ENCODE measurements at regions not wholly inside any gene's neighbourhood (a gene's known extent, or its start where the extent isn't known, plus 50 kb on each side); places are given as distances from the start of the nearest gene placed in this dataset.

GRCh38 chr4:134393592-134393991 lies 192.0 kb upstream of the PABPC4L start:
- no peaks in the 10 kb centered on the region for H3K27me3 ChIP-seq (ENCODE audit: insufficient read depth, low read length, poor library complexity)
- peak; percentile 8 for DNase-seq
- no peak overlapping the region for H3K27ac ChIP-seq (ENCODE audit: low read depth, low read length)
- no peak overlapping the region for H3K4me3 ChIP-seq (ENCODE audit: low read length)
- H3K79me1 ChIP-seq (ENCODE audit: low read length) = no peaks in the 10 kb centered on the region
- H2BK120ac ChIP-seq (ENCODE audit: low read depth, low read length) = no peak overlapping the region
- H3K36me3 ChIP-seq (ENCODE audit: control insufficient read depth, insufficient read depth, low read length) = no peaks in the 10 kb centered on the region
- no peak overlapping the region for H3K18ac ChIP-seq (ENCODE audit: low read length)
- no peak overlapping the region for H3K56ac ChIP-seq (ENCODE audit: low read length)
- H3K4me2 ChIP-seq (ENCODE audit: low read length) = no peak overlapping the region
- H2BK5ac ChIP-seq (ENCODE audit: low read length) = no peak overlapping the region
- H4K8ac ChIP-seq (ENCODE audit: low read depth, low read length) = no peak overlapping the region
- H2BK15ac ChIP-seq (replicated peaks; ENCODE audit: low read depth) = no peak overlapping the region
- H3K4me1 ChIP-seq (ENCODE audit: control insufficient read depth, low read depth, low read length) = no peaks in the 10 kb centered on the region
- H3K4ac ChIP-seq (ENCODE audit: low read depth, low read length) = no peak overlapping the region
- H4K5ac ChIP-seq (ENCODE audit: low read length) = no peak overlapping the region
- no peak overlapping the region for H2AK5ac ChIP-seq (ENCODE audit: low read length)
- no CpG with 5 or more reads among the region's 2 CpGs for WGBS (ENCODE audit: extremely low coverage, insufficient coverage, low lambda C conversion rate)
- no peak overlapping the region for H3K23ac ChIP-seq (ENCODE audit: low read length)
- H3K79me2 ChIP-seq (ENCODE audit: control insufficient read depth, insufficient read depth, low read length) = no peaks in the 10 kb centered on the region
- H3K9ac ChIP-seq (ENCODE audit: low read length) = no peak overlapping the region

GRCh38 chr4:134390319-134390718 lies 188.7 kb upstream of the PABPC4L start:
- Histone ChIP-seq H3K4ac (ENCODE audit: low read depth, low read length) (no peak overlapping the region), H3K79me1 (ENCODE audit: low read length) (no peaks in the 10 kb centered on the region), H2BK15ac (replicated peaks; ENCODE audit: low read depth) (no peak overlapping the region), H4K8ac (ENCODE audit: low read depth, low read length) (no peak overlapping the region), H3K4me1 (ENCODE audit: control insufficient read depth, low read depth, low read length) (no peaks in the 10 kb centered on the region), H3K27ac (ENCODE audit: low read depth, low read length) (no peak overlapping the region), H4K5ac (ENCODE audit: low read length) (no peak overlapping the region), H3K27me3 (ENCODE audit: insufficient read depth, low read length, poor library complexity) (no peaks in the 10 kb centered on the region), H3K56ac (ENCODE audit: low read length) (no peak overlapping the region), H2AK5ac (ENCODE audit: low read length) (no peak overlapping the region), H3K18ac (ENCODE audit: low read length) (no peak overlapping the region), H3K4me3 (ENCODE audit: low read length) (no peak overlapping the region), H3K4me2 (ENCODE audit: low read length) (no peak overlapping the region), H3K79me2 (ENCODE audit: control insufficient read depth, insufficient read depth, low read length) (no peaks in the 10 kb centered on the region), H3K23ac (ENCODE audit: low read length) (no peak overlapping the region), H3K9ac (ENCODE audit: low read length) (no peak overlapping the region), H2BK5ac (ENCODE audit: low read length) (no peak overlapping the region), H3K36me3 (ENCODE audit: control insufficient read depth, insufficient read depth, low read length) (no peaks in the 10 kb centered on the region), H2BK120ac (ENCODE audit: low read depth, low read length) (no peak overlapping the region)
- no peak for DNase-seq
- WGBS (ENCODE audit: extremely low coverage, insufficient coverage, low lambda C conversion rate) = no CpG with 5 or more reads among the region's 2 CpGs

DNA sequence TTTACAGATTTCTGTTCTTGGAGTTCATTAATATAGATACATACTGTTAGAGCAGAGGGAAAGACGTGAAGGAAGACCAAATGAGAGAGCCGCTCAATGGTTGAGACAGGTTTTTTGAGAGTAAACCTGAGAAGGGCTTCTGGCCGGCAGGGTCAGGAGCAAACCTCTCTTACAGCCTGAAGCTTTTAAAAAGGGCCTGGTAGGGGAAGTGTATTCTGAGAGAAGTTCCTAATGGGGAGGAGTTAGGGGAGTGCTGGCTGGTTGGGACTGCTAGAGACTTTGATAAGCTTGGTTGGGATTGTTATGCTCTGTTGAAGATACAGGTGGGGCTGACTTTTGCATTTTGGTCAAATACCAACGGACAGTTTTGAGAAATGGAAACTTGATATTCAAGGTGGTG lies 186.8 kb upstream of the PABPC4L start:
- Histone ChIP-seq H2BK120ac (ENCODE audit: low read depth, low read length) (no peak overlapping the region), H3K4me3 (ENCODE audit: low read length) (no peak overlapping the region), H4K8ac (ENCODE audit: low read depth, low read length) (no peak overlapping the region), H3K27me3 (ENCODE audit: insufficient read depth, low read length, poor library complexity) (no peaks in the 10 kb centered on the region), H3K18ac (ENCODE audit: low read length) (no peak overlapping the region), H3K27ac (ENCODE audit: low read depth, low read length) (no peak overlapping the region), H3K36me3 (ENCODE audit: control insufficient read depth, insufficient read depth, low read length) (no peaks in the 10 kb centered on the region), H2BK5ac (ENCODE audit: low read length) (no peak overlapping the region), H3K79me2 (ENCODE audit: control insufficient read depth, insufficient read depth, low read length) (no peaks in the 10 kb centered on the region), H3K4me1 (ENCODE audit: control insufficient read depth, low read depth, low read length) (no peaks in the 10 kb centered on the region), H3K23ac (ENCODE audit: low read length) (no peak overlapping the region), H3K9ac (ENCODE audit: low read length) (no peak overlapping the region), H4K5ac (ENCODE audit: low read length) (no peak overlapping the region), H2BK15ac (replicated peaks; ENCODE audit: low read depth) (no peak overlapping the region), H2AK5ac (ENCODE audit: low read length) (no peak overlapping the region), H3K79me1 (ENCODE audit: low read length) (no peaks in the 10 kb centered on the region), H3K56ac (ENCODE audit: low read length) (no peak overlapping the region), H3K4me2 (ENCODE audit: low read length) (no peak overlapping the region), H3K4ac (ENCODE audit: low read depth, low read length) (no peak overlapping the region)
- no CpG with 5 or more reads among the region's 4 CpGs for WGBS (ENCODE audit: extremely low coverage, insufficient coverage, low lambda C conversion rate)
- peak; percentile 25 for DNase-seq

- no peak overlapping the region for H3K4me2 ChIP-seq (ENCODE audit: low read length)
- no peak overlapping the region for H3K56ac ChIP-seq (ENCODE audit: low read length)
- no peaks in the 10 kb centered on the region for H3K27me3 ChIP-seq (ENCODE audit: insufficient read depth, low read length, poor library complexity)
- H4K8ac ChIP-seq (ENCODE audit: low read depth, low read length) = no peak overlapping the region
- no peak overlapping the region for H3K9ac ChIP-seq (ENCODE audit: low read length)
- H3K23ac ChIP-seq (ENCODE audit: low read length) = no peak overlapping the region
- no peaks in the 10 kb centered on the region for H3K79me2 ChIP-seq (ENCODE audit: control insufficient read depth, insufficient read depth, low read length)
- H3K27ac ChIP-seq (ENCODE audit: low read depth, low read length) = no peak overlapping the region
- no peaks in the 10 kb centered on the region for H3K36me3 ChIP-seq (ENCODE audit: control insufficient read depth, insufficient read depth, low read length)
- H2BK120ac ChIP-seq (ENCODE audit: low read depth, low read length) = no peak overlapping the region
- no peak overlapping the region for H4K5ac ChIP-seq (ENCODE audit: low read length)
- H2BK5ac ChIP-seq (ENCODE audit: low read length) = no peak overlapping the region
- H3K4ac ChIP-seq (ENCODE audit: low read depth, low read length) = no peak overlapping the region
- DNase-seq = no peak
- no peaks in the 10 kb centered on the region for H3K4me1 ChIP-seq (ENCODE audit: control insufficient read depth, low read depth, low read length)
- H2AK5ac ChIP-seq (ENCODE audit: low read length) = no peak overlapping the region
- no peaks in the 10 kb centered on the region for H3K79me1 ChIP-seq (ENCODE audit: low read length)
- H2BK15ac ChIP-seq (replicated peaks; ENCODE audit: low read depth) = no peak overlapping the region
- no peak overlapping the region for H3K18ac ChIP-seq (ENCODE audit: low read length)
- H3K4me3 ChIP-seq (ENCODE audit: low read length) = no peak overlapping the region
Measured at GRCh38 chr4:134382478-134383227, 181.1 kb upstream of the PABPC4L start.

- H2AK5ac ChIP-seq (ENCODE audit: low read length) = no peak overlapping the region
- no peak overlapping the region for H3K18ac ChIP-seq (ENCODE audit: low read length)
- no peak overlapping the region for H4K5ac ChIP-seq (ENCODE audit: low read length)
- H3K4ac ChIP-seq (ENCODE audit: low read depth, low read length) = no peak overlapping the region
- no peak overlapping the region for H2BK5ac ChIP-seq (ENCODE audit: low read length)
- no peaks in the 10 kb centered on the region for H3K79me1 ChIP-seq (ENCODE audit: low read length)
- no peak for DNase-seq
- no peak overlapping the region for H3K9ac ChIP-seq (ENCODE audit: low read length)
- no peaks in the 10 kb centered on the region for H3K36me3 ChIP-seq (ENCODE audit: control insufficient read depth, insufficient read depth, low read length)
- H2BK120ac ChIP-seq (ENCODE audit: low read depth, low read length) = no peak overlapping the region
- no peaks in the 10 kb centered on the region for H3K4me1 ChIP-seq (ENCODE audit: control insufficient read depth, low read depth, low read length)
- H3K4me2 ChIP-seq (ENCODE audit: low read length) = no peak overlapping the region
- no peaks in the 10 kb centered on the region for H3K27me3 ChIP-seq (ENCODE audit: insufficient read depth, low read length, poor library complexity)
- H3K27ac ChIP-seq (ENCODE audit: low read depth, low read length) = no peak overlapping the region
- no peak overlapping the region for H3K4me3 ChIP-seq (ENCODE audit: low read length)
- H3K79me2 ChIP-seq (ENCODE audit: control insufficient read depth, insufficient read depth, low read length) = no peaks in the 10 kb centered on the region
- H4K8ac ChIP-seq (ENCODE audit: low read depth, low read length) = no peak overlapping the region
- no peak overlapping the region for H2BK15ac ChIP-seq (replicated peaks; ENCODE audit: low read depth)
- H3K56ac ChIP-seq (ENCODE audit: low read length) = no peak overlapping the region
- no peak overlapping the region for H3K23ac ChIP-seq (ENCODE audit: low read length)
Measured at GRCh38 chr4:134375775-134376174, 174.2 kb upstream of the PABPC4L start.

- DNase-seq = no peak
- H3K4me3 ChIP-seq (ENCODE audit: low read length) = no peak overlapping the region
- no peak overlapping the region for H4K8ac ChIP-seq (ENCODE audit: low read depth, low read length)
- H2AK5ac ChIP-seq (ENCODE audit: low read length) = no peak overlapping the region
- no peaks in the 10 kb centered on the region for H3K36me3 ChIP-seq (ENCODE audit: control insufficient read depth, insufficient read depth, low read length)
- no peaks in the 10 kb centered on the region for H3K79me2 ChIP-seq (ENCODE audit: control insufficient read depth, insufficient read depth, low read length)
- H3K18ac ChIP-seq (ENCODE audit: low read length) = no peak overlapping the region
- no peak overlapping the region for H2BK5ac ChIP-seq (ENCODE audit: low read length)
- no peak overlapping the region for H4K5ac ChIP-seq (ENCODE audit: low read length)
- no peak overlapping the region for H3K4me2 ChIP-seq (ENCODE audit: low read length)
- no peaks in the 10 kb centered on the region for H3K79me1 ChIP-seq (ENCODE audit: low read length)
- no peak overlapping the region for H2BK15ac ChIP-seq (replicated peaks; ENCODE audit: low read depth)
- H3K4me1 ChIP-seq (ENCODE audit: control insufficient read depth, low read depth, low read length) = no peaks in the 10 kb centered on the region
- no peak overlapping the region for H3K27ac ChIP-seq (ENCODE audit: low read depth, low read length)
- WGBS (ENCODE audit: extremely low coverage, insufficient coverage, low lambda C conversion rate) = no CpG with 5 or more reads among the region's 1 CpG
- H3K4ac ChIP-seq (ENCODE audit: low read depth, low read length) = no peak overlapping the region
- H3K9ac ChIP-seq (ENCODE audit: low read length) = no peak overlapping the region
- H2BK120ac ChIP-seq (ENCODE audit: low read depth, low read length) = no peak overlapping the region
- no peaks in the 10 kb centered on the region for H3K27me3 ChIP-seq (ENCODE audit: insufficient read depth, low read length, poor library complexity)
- H3K23ac ChIP-seq (ENCODE audit: low read length) = no peak overlapping the region
- H3K56ac ChIP-seq (ENCODE audit: low read length) = no peak overlapping the region
Measured at GRCh38 chr4:134365852-134366251, 164.3 kb upstream of the PABPC4L start.
